ENCODE measurements at regions not wholly inside any gene's neighbourhood (a gene's known extent, or its start where the extent isn't known, plus 50 kb on each side); places are given as distances from the start of the nearest gene placed in this dataset.

GRCh38 chr6:154561750-154562149 is 51.3 kb upstream of the CNKSR3 start:
- no peak for DNase-seq (ENCODE audit: low read depth)

DNA sequence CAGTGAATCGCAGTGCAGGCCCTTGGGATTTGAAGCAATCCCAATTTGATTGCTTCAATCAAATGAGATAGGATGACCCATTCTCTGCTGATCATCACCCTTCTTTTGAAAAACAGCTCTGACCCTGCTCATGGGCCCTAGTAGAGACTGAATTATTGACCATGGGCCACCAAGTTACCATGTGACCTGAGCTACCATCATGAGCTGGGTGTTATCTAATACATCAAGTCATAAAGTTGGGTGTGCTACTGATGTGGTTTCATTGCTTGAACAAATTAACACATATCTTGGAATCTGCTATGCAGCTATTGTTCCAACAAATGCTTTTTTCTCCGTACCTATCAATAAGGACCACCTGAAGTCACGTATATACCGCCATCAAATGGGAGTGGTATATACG is 54.8 kb upstream of the CNKSR3 start:
- DNase-seq (ENCODE audit: low read depth), result no peak

GRCh38 chr6:154566866-154567265 is 56.4 kb upstream of the CNKSR3 start:
- no peak for DNase-seq (ENCODE audit: low read depth)

DNA sequence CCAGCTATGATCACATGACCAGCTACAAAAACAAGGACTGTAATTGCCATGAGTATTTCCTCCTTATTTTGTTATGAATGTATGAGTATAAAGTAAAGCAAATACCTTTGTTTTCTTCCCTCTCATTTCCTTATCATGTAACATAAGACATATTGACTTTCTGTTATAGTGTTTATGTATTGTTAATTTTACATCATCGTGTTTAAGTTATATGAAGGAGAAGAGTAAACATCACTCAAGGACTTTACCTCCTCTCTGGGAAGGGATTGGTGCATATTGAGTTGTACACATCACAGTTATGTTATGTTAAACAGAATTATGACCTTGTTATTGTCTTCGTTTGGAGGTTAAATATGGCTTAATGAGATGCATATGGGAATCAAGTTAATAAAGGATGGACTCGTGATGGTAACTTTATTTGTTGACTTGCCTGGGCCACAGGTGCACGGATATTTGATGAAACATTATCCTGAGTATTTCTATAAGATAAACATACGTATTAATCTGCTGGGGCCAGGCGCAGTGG is 57.3 kb upstream of the CNKSR3 start:
- no peak for DNase-seq (ENCODE audit: low read depth)

DNA sequence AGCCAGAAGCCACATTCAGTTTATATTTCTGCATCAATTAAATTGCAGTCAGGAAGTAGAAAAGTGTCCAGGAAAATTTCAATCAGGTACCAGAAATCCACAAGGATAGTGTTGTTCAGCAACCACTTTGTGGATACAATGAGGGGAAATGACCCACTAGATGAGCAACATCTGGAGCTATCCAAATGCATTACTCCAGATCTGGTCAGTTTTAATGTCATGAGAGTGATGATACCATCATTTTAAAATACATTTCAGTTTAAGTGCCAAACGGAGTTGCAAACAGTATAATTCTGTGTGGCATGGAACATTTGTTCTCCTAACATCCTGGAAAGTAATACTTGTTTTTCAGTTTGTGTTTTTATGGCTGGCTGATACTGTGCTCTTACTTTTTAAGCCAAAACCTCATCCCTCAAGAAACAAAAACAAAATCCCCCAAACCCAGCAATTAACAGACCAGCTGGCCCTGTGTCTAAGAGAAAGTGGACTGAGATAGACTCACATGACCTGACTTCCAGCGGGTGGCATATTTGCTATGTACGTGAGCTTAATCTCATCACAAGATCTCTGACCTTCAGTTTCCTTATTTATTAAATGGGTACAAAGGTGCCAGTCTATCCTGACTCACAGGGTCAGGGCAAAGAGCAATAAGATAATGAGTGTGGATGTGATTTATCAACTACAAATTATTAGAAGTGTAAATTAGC is 58.8 kb upstream of the CNKSR3 start:
- no peak for DNase-seq (ENCODE audit: low read depth)

GRCh38 chr6:154570505-154570904 is 60.0 kb upstream of the CNKSR3 start:
- no peak for DNase-seq (ENCODE audit: low read depth)

DNA sequence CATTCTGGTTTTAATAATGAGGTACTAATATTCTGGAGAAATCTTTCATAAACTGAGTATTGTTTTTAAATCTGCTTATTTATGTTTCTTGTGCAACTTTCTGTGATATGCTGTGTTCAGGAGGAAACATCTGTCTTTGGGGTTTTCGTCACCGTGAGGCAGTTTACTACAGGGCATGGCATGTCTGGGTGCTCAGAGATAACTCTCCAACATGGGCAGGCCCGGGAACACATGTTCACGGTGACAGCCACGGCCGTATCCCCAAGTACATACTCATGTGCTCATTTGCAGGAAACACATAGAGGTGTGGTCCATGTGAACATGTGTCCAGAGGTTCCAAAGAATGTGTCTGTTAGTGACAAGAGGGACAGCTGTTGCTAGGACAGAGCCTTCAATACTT is 62.1 kb upstream of the CNKSR3 start:
- DNase-seq (ENCODE audit: low read depth), result no peak

- DNase-seq (ENCODE audit: low read depth), result no peak
Observed at GRCh38 chr6:154578004-154578559, 67.6 kb upstream of the CNKSR3 start.

- DNase-seq (ENCODE audit: low read depth), result no peak
Observed at GRCh38 chr6:154579046-154579445, 68.6 kb upstream of the CNKSR3 start.

- DNase-seq (ENCODE audit: low read depth), result no peak
Observed at GRCh38 chr6:154579485-154579884, 69.0 kb upstream of the CNKSR3 start.

GRCh38 chr6:154580397-154581135 is 70.1 kb upstream of the CNKSR3 start:
- no peak for DNase-seq (ENCODE audit: low read depth)

GRCh38 chr6:154582696-154583095 is 72.2 kb upstream of the CNKSR3 start:
- DNase-seq (ENCODE audit: low read depth), result no peak

- DNase-seq (ENCODE audit: low read depth), result no peak
Observed at GRCh38 chr6:154583546-154584188, 73.2 kb upstream of the CNKSR3 start.

DNA sequence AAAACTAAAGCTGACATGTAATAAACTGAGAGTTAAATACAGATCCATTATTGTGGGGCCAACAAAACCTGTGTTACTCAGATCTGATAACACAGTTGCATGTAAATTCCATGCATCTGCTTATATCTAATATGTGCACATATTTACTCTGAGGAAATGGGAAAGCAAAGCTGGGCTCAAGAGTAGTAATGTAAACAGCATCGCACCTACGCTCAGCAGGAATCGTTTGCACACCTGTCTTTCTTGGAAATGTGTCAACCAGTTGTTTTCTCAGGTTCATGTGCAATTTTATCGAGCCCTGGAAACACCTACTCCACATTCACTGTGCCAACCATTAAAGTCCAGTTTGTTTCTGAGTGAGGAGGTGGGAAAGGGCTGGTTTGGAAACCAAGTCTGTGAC is 80.3 kb upstream of the CNKSR3 start:
- no peak for DNase-seq (ENCODE audit: low read depth)

DNA sequence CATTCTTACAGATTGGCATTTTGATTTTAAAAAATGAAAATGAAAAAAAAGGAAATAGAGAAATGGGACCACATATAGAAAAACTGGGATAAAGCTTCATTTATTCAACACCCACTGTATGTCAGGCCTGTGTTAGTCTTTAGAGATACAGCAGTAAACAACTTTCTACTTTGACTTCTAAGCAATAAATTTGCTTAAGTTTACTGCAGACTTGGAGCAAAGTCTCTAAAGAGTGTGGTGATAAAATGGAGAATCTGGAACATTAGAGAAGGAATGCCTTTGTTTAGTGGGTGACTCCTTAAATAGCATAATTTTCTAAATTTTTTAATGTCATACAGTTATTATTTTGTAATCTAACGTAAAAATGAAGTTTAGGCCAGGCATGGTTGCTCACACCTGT is 80.7 kb upstream of the CNKSR3 start:
- no peak for DNase-seq (ENCODE audit: low read depth)

GRCh38 chr6:154592199-154592860 is 81.8 kb upstream of the CNKSR3 start:
- DNase-seq (ENCODE audit: low read depth), result no peak

- DNase-seq (ENCODE audit: low read depth), result no peak
Observed at GRCh38 chr6:154593122-154593521, 82.6 kb upstream of the CNKSR3 start.

DNA sequence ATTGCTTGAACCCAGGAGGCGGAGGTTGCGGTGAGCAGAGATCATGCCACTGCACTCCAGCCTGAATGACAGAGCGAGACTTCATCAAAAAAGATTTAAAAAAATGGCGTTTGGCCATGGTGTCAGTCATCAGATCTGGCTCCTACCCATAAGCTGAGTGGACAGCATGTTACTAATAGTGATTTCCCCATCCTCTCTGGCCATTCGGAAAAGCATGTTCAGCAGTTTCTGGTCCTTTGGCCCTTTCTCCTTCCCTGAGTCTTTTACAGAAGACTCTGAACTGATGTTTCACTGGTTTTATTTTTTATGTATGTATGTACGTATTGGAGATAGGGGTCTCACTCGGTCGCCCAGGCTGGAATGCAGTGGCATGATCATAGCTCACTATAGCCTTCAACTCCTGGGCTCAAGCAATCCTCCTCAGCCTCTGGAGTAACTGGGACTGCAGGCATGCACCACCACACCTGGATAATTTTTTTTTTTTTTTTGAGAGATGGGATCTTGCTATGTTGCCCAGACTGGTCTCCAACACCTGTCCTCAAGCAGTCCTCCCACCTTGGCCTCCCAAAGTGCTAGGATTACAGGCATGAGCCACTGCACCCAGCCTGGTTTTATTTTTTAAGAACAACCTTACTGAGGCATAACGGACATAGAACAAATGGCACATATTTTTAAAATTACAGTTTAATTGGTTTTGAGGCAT is 84.2 kb upstream of the CNKSR3 start:
- no peak for DNase-seq (ENCODE audit: low read depth)

GRCh38 chr6:154595538-154595937 is 85.1 kb upstream of the CNKSR3 start:
- no peak for DNase-seq (ENCODE audit: low read depth)

DNA sequence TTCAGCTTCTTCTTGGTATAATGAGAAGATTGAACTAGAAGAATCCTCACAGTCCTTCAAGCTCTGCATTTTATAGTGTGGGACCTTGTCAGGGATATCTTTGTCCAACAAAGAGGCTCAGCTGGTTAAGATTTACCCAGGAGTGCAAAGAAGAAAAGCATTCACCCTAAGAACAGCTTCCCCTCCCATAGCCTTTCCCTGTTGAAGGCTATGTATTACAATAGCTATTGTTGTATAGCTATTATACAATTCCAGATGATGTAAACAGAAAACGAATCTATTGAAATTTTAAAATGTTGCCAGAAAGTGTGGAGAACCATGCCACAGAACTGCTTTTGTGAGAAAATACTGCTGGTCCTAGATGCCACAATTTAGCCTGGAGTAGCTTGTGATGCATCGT is 85.5 kb upstream of the CNKSR3 start:
- DNase-seq (ENCODE audit: low read depth), result no peak

- no peak for DNase-seq (ENCODE audit: low read depth)
Observed at GRCh38 chr6:154596701-154597100, 86.2 kb upstream of the CNKSR3 start.

DNA sequence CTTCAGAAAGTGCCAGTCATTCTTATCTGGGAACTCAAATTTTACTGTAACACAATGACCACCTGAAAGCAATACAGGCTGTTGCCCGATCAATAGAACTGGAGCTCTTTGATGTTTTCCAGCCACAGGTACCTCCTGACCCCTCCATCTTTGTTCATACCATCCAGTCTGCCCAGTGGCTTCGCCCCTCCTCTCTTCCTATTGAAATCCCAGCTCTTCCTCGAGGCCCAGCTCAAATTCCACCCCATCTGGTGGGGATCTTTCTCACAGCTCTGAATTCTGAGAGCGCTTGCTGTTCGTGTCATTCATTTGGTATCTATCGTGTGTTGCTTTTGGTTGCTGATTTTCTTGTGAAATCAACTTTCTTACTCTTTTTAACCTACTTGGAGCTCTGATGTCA is 87.9 kb upstream of the CNKSR3 start:
- no peak for DNase-seq (ENCODE audit: low read depth)

All from T-helper 22 cell (primary cell).